ENCODE measurements at regions not wholly inside any gene's neighbourhood (a gene's known extent, or its start where the extent isn't known, plus 50 kb on each side); places are given as distances from the start of the nearest gene placed in this dataset.

DNA sequence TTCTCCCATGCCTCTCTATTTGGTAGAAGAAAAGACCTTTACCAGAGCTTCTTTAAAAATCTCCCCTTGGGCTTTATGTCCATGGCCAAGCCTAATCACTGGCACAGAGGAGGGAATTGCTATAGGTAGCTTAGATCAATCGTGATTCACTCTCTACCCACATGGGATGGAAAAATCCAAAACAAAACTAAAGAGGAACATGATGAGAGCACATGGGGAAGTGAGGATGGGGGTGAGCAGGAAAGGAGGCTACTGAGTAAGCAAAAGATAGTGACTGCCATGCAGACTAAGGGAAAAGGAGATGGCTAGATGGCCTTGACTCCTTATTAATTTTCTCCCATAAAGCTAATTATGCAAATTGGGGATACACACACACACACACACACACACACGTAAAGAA is 201.2 kb downstream of the HS3ST3A1 start:
- TF ChIP-seq POLR2AphosphoS5 (IDR thresholded peaks at IDR 0.05; ENCODE audit: borderline replicate concordance, low read depth, low read length) = no peak
- TF ChIP-seq EZH2 (IDR thresholded peaks at IDR 0.05) = no peak
- no peak for TF ChIP-seq FOXP2 (optimal IDR thresholded peaks at IDR 0.05; ENCODE audit: control extremely low read depth, extremely low read length, insufficient read depth)
